ENCODE measurements at regions not wholly inside any gene's neighbourhood (a gene's known extent, or its start where the extent isn't known, plus 50 kb on each side); places are given as distances from the start of the nearest gene placed in this dataset.

- TF ChIP-seq, protein P1, sequence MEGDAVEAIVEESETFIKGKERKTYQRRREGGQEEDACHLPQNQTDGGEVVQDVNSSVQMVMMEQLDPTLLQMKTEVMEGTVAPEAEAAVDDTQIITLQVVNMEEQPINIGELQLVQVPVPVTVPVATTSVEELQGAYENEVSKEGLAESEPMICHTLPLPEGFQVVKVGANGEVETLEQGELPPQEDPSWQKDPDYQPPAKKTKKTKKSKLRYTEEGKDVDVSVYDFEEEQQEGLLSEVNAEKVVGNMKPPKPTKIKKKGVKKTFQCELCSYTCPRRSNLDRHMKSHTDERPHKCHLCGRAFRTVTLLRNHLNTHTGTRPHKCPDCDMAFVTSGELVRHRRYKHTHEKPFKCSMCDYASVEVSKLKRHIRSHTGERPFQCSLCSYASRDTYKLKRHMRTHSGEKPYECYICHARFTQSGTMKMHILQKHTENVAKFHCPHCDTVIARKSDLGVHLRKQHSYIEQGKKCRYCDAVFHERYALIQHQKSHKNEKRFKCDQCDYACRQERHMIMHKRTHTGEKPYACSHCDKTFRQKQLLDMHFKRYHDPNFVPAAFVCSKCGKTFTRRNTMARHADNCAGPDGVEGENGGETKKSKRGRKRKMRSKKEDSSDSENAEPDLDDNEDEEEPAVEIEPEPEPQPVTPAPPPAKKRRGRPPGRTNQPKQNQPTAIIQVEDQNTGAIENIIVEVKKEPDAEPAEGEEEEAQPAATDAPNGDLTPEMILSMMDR (IDR thresholded peaks at IDR 0.05; ENCODE audit: insufficient read depth, low read length), result no peak
- TF ChIP-seq GABPA (IDR thresholded peaks at IDR 0.05; ENCODE audit: low read depth), result no peak
- no peak for TF ChIP-seq POLR2AphosphoS5 (IDR thresholded peaks at IDR 0.05; ENCODE audit: low read depth)
- TF ChIP-seq REST (IDR thresholded peaks at IDR 0.05; ENCODE audit: insufficient replicate concordance, low read depth), result no peak
- TF ChIP-seq SPI1 (IDR thresholded peaks at IDR 0.05; ENCODE audit: borderline replicate concordance, low read depth), result no peak
These were observed 1131.1 kb downstream of the TMEM121 start for GRCh38 chr14:106657460-106657859.
